SH-SY5Y (cell line): ENCODE measurements at regions not wholly inside any gene's neighbourhood (a gene's known extent, or its start where the extent isn't known, plus 50 kb on each side); places are given as distances from the start of the nearest gene placed in this dataset.

Experiments used
- GATA2 ChIP-seq: IDR thresholded peaks from 2 replicates; pipeline ENCODE4 v1.6.1; 2011; ENCODE audit warnings: mild to moderate bottlenecking, low read depth, low read length
- GATA3 ChIP-seq: IDR thresholded peaks from 2 replicates; pipeline ENCODE4 v1.6.1; 2011; ENCODE audit warnings: low read depth, mild to moderate bottlenecking, low read length, moderate library complexity

- TF ChIP-seq GATA2, result no peak; the same call in 1 of the 2 replicates
- TF ChIP-seq GATA3, result no peak
Observed at GRCh38 chr11:120020486-120020885, 117.4 kb downstream of the TRIM29 start.
